Thymus (tissue), 11 donors: ENCODE measurements at regions not wholly inside any gene's neighbourhood (a gene's known extent, or its start where the extent isn't known, plus 50 kb on each side); places are given as distances from the start of the nearest gene placed in this dataset.

Experiments used
- DNase-seq, 9 donors: peaks; one replicate each; pipeline ENCODE4 v3.0.0-alpha.2; 2013; ENCODE audit warnings: low spot score in 9 of 9, low read depth in 6 of 9, missing footprints in 1 of 9
- H3K27ac ChIP-seq, 2 donors: one replicate each; pipeline ENCODE4 v1.5.1; 2013; ENCODE audit warnings: control low read depth in 1 of 2, low read depth in 1 of 2, low read length in 1 of 2, mild to moderate bottlenecking in 1 of 2, moderate library complexity in 1 of 2
- H3K27me3 ChIP-seq, 2 donors: one replicate each; pipeline ENCODE4 v1.5.1; 2013; ENCODE audit warnings: low read length in 1 of 2; ENCODE audit not compliant: control insufficient read depth in 2 of 2, insufficient read depth in 1 of 2
- H3K36me3 ChIP-seq, 2 donors: one replicate each; pipeline ENCODE4 v1.5.1; 2013; ENCODE audit warnings: low read length in 1 of 2, mild to moderate bottlenecking in 1 of 2, moderate library complexity in 1 of 2; ENCODE audit not compliant: control insufficient read depth in 2 of 2, insufficient read depth in 2 of 2
- H3K4me1 ChIP-seq, 2 donors: one replicate each; pipeline ENCODE4 v1.5.1; 2013; ENCODE audit warnings: low read length in 2 of 2; ENCODE audit not compliant: control insufficient read depth in 2 of 2, insufficient read depth in 2 of 2
- H3K4me3 ChIP-seq, 2 donors: one replicate each; pipeline ENCODE4 v1.5.1; 2013; ENCODE audit warnings: low read length in 2 of 2, control low read depth in 1 of 2, mild to moderate bottlenecking in 1 of 2
- H3K9me3 ChIP-seq, 2 donors: one replicate each; pipeline ENCODE4 v1.5.1; 2013; ENCODE audit warnings: low read length in 1 of 2, mild to moderate bottlenecking in 1 of 2; ENCODE audit not compliant: control insufficient read depth in 2 of 2, insufficient read depth in 1 of 2
- WGBS: extraction: QIAGEN DNeasy Blood & Tissue Kit; methylation state at CpG from one replicate; pipeline ENCODE4 v1.1.7; 2013; 5-methylcytosine and 5-hydroxymethylcytosine counted together
- donor health status: healthy.

DNA sequence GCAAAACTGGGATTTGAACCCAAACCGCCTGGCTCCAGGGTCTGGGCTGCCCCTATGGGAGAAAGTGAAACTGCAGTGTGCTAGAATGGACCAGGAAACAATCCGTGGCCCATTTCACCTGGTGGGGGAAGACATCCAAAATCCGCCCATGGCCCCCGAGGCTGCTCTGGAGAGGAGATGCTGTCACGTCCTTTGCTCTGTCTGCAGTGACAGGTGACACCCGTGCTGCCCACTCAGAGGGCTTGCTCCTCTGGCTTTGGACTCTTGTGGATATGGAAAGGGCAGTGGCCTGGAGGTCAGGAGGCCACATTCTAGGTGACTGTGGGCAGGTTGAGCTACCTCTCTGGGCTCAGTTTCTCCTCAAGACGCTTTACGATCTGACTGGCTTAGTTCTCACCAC lies 151.2 kb upstream of the GPR26 start:
- Histone ChIP-seq H3K27ac (no peak overlapping the region), H3K9me3 (no peaks in the 10 kb centered on the region), H3K4me3 (no peak overlapping the region), H3K36me3 (no peaks in the 10 kb centered on the region), H3K4me1 (no peaks in the 10 kb centered on the region), H3K27me3 (no peaks in the 10 kb centered on the region)
- DNase-seq, result no peak
- 92% methylated on average over 8 of the region's 8 CpGs for WGBS

DNA sequence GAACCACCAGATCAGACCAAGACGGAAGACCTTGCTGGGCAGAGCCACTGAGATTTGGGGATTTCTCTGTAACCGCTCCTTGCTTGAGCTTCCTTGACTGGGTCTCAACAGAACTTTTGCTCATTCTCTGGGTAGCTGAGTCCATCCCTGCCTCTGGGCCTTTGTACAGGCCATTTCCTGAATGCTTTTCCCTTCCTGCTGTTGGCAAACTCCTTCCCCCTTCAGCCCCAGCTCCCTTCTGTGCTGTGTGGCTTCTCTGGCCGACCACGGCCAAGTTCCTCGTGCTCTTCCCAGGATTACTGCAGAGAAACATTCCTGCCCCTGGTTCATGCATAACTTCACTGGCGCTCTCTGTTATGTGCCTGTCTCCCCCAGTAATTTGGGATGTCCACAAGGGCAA lies 150.5 kb upstream of the GPR26 start:
- H3K4me1 ChIP-seq, result no peaks in the 10 kb centered on the region
- H3K36me3 ChIP-seq, result no peaks in the 10 kb centered on the region
- no peaks in the 10 kb centered on the region for H3K27me3 ChIP-seq
- no peak overlapping the region for H3K4me3 ChIP-seq
- H3K9me3 ChIP-seq, result no peaks in the 10 kb centered on the region
- DNase-seq, result no peak
- 79% methylated on average over 6 of the region's 6 CpGs for WGBS
- no peak overlapping the region for H3K27ac ChIP-seq

DNA sequence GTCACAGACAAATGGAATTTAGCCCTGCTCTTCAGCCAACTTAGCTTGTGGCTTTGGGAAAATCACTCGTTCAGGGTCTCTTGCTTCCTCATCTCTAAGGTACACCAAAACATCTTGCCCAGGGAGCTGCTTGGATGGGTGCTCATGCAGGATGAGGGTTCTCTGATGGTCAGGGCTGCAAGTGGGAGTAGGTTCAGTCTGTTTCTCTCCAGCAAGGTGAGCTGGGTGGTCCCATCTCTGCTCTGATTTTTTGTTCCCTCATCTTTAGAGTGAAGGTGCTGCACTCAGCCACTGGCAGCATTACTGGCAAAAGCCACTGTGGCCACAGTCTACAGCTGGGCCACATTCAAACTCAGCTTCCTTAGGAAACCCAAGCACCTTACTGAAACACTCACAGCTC lies 149.9 kb upstream of the GPR26 start:
- no peaks in the 10 kb centered on the region for H3K4me1 ChIP-seq
- DNase-seq, result no peak
- H3K9me3 ChIP-seq, result no peaks in the 10 kb centered on the region
- no peak overlapping the region for H3K27ac ChIP-seq
- no peak overlapping the region for H3K4me3 ChIP-seq
- no peaks in the 10 kb centered on the region for H3K36me3 ChIP-seq
- 84% methylated on average over 1 of the region's 1 CpG for WGBS
- no peaks in the 10 kb centered on the region for H3K27me3 ChIP-seq

DNA sequence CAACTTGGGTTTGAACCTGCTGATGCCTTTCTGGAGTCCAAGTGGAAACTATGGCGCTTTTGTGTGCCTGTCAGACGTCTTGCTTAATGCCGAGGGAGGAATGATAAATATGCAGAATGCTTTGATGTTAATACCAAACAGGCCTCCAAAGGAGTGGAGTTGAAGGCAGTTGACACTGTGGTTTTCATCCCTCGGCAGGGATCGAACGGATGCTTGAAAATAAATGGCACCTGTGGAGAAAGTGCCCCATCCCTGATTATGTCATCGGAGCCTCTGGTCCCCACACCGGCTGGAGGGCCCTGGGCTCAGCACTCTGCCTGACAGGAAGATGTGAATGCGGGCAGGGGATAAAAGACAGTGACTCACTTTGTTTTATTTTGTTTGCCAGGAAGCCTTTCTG lies 148.7 kb upstream of the GPR26 start:
- WGBS, result 71% methylated on average over 9 of the region's 9 CpGs
- DNase-seq, result no peak
- no peaks in the 10 kb centered on the region for H3K9me3 ChIP-seq
- H3K4me3 ChIP-seq, result no peak overlapping the region
- no peaks in the 10 kb centered on the region for H3K4me1 ChIP-seq
- no peak overlapping the region for H3K27ac ChIP-seq
- H3K36me3 ChIP-seq, result no peaks in the 10 kb centered on the region
- H3K27me3 ChIP-seq, result no peaks in the 10 kb centered on the region

DNA sequence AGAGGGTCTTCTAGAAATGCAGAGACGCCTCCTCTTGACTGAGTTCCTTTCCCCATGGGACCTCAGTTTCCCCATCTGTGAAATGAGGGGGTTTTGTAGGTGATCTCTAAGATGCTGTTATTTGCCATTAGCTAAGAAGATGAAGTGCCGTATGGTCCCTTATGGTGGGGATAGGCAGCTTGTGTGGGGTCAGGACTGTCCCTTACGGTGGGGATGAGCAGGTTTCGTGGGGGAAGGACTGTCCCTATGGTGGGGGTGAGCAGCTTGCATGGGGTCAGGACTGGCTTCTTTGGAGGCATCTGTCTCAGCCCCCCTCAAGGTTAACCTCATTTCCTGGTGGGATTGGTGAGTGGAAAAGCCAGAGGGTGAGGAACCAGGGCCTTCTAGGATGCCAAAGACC lies 148.3 kb upstream of the GPR26 start:
- H3K9me3 ChIP-seq, result no peaks in the 10 kb centered on the region
- H3K4me1 ChIP-seq, result no peaks in the 10 kb centered on the region
- H3K4me3 ChIP-seq, result no peak overlapping the region
- H3K36me3 ChIP-seq, result no peaks in the 10 kb centered on the region
- no peak overlapping the region for H3K27ac ChIP-seq
- H3K27me3 ChIP-seq, result no peaks in the 10 kb centered on the region
- no peak for DNase-seq
- WGBS, result 94% methylated on average over 4 of the region's 4 CpGs

DNA sequence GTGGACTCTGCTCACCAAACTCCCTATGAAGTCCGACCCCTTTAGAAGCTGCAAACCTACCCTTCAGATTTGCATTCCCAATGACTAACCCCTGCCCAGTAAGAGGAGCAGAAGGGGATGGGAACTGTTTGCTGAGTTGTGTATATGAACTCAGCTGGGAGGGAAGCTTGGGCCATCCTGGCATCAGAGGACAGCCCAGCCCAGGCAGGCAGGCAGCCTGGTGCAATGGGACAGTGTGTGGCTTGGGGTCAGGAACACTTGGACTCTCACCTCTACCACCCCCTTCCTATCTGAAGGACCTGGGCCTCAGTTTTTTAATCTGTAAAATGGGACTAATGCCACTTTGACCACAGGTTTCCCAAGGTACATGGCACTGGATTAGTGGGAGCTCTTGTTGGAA lies 147.4 kb upstream of the GPR26 start:
- Histone ChIP-seq H3K27ac (no peak overlapping the region), H3K4me3 (no peak overlapping the region), H3K4me1 (no peaks in the 10 kb centered on the region), H3K9me3 (no peaks in the 10 kb centered on the region), H3K27me3 (no peaks in the 10 kb centered on the region), H3K36me3 (no peaks in the 10 kb centered on the region)
- 83% methylated on average over 1 of the region's 1 CpG for WGBS
- no peak for DNase-seq

DNA sequence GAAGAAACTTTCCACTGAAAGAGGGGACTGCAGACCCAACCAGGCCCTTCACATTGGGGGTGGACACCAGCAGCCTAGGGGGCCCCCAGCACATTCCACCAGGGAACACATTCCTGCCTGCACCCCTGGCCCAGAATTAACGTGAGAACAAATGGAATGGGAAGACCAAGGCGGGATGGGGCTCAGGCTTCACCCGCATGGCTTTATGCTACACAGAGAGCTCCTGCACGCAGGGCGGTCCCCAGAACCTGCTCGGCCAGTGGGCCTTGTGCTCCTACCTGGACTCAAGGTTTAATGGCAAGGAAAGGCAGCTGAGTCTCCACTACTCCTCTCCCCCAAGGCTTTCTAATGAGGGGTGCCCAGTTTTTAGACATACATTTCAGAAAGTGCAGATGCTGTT lies 146.3 kb upstream of the GPR26 start:
- Histone ChIP-seq H3K27ac (no peak overlapping the region), H3K4me3 (no peak overlapping the region), H3K4me1 (no peaks in the 10 kb centered on the region), H3K36me3 (no peaks in the 10 kb centered on the region), H3K9me3 (no peaks in the 10 kb centered on the region), H3K27me3 (no peaks in the 10 kb centered on the region)
- 87% methylated on average over 6 of the region's 6 CpGs for WGBS
- DNase-seq, result no peak

DNA sequence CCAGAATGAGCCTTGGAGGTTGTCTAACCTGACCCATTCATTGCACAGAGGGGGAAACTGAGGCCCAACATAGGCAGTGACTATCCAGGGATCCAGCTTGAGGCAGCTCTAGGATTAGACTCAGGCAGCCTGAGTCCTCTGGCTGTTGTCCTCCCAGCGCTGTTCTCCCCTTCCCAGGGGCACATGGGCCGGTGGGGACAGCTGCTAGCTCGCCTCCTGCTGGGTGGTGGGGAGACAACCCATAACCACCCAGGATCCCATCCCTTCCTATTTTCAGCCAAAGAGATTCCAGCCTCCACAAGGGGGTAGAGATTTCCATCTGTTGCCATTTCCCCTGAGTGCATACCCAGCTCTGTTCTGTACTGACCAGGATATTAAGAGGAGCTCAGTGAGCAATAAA lies 145.1 kb upstream of the GPR26 start:
- 82% methylated on average over 3 of the region's 3 CpGs for WGBS
- Histone ChIP-seq H3K4me1 (no peaks in the 10 kb centered on the region), H3K4me3 (no peak overlapping the region), H3K27ac (no peak overlapping the region), H3K27me3 (no peaks in the 10 kb centered on the region), H3K36me3 (no peaks in the 10 kb centered on the region), H3K9me3 (no peaks in the 10 kb centered on the region)
- DNase-seq, result no peak

DNA sequence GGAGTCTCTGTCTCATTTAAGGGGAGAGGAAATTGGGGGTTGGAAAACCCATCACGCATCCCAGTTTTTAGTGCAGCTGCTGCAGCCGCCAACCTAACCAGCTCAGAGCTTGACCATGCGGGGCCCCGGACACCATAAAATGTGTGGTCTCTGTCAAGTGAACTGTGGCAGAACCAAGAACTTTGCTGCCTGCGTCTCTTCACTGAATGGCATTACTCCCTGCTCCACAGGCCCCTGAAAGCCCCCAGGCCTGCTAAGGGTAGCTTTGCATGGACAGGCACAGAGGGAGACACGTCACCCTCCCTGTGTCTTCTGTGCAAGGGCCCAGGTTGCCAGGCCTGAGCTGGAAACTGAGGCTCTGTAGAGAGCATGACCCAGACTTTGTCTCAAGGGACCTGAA lies 144.6 kb upstream of the GPR26 start:
- H3K9me3 ChIP-seq, result no peaks in the 10 kb centered on the region
- no peak overlapping the region for H3K27ac ChIP-seq
- DNase-seq, result no peak
- H3K27me3 ChIP-seq, result no peaks in the 10 kb centered on the region
- WGBS, result 78% methylated on average over 6 of the region's 6 CpGs
- no peak overlapping the region for H3K4me3 ChIP-seq
- H3K4me1 ChIP-seq, result no peaks in the 10 kb centered on the region
- no peaks in the 10 kb centered on the region for H3K36me3 ChIP-seq

DNA sequence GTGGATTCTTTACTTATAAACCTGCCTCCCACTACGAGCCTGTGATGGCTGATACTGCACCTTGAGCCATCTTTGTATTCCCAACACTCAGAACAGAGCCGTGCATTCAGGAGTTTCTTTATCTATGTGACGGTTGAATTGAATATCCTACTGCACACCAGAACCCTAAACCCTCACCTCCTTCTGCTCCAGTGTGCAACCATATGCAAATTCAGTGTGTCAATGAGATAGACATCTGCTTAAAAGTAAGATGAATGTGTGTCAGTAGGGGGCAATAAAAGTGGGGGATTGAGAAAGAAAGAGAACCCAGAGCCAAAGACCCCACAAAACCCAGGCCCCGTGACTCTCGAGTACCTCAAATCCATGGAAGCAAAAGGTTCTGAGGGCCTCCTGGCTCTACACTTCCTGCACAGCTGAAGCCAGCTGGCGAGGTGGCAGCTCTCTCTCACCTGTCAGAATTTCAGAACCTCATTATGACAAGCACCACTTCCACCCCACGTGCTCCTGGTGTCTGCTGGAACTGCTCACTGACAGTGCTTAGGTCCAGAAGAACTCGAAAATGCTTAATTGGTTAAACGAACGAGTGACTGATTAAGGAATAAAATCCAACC lies 143.3 kb upstream of the GPR26 start:
- Histone ChIP-seq H3K4me3 (no peak overlapping the region), H3K4me1 (no peaks in the 10 kb centered on the region), H3K27me3 (no peaks in the 10 kb centered on the region), H3K36me3 (no peaks in the 10 kb centered on the region), H3K27ac (no peak overlapping the region), H3K9me3 (no peaks in the 10 kb centered on the region)
- WGBS, result 87% methylated on average over 10 of the region's 10 CpGs
- DNase-seq, result no peak
